ENCODE measurements at regions not wholly inside any gene's neighbourhood (a gene's known extent, or its start where the extent isn't known, plus 50 kb on each side); places are given as distances from the start of the nearest gene placed in this dataset.

DNA sequence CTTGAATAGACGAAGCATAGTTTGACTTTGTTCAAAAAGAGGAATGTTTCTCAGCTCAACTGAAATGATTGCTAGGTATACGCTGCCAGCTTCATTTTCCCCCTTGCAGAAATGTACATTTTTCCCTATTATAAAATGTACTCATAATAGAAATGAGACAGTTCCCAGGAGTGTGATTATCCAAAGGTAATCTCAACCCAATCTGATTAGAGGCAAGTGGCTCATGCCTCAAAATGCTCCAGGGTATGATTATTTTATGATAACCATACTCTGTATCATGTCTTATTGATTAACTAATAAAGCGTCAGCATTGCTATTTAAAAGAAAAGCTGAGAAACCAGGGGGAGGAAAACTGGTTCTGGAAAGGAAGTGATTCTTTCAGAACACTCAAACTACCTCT, 54.9 kb upstream of the SMIM15 start:
- TF ChIP-seq, protein P1, sequence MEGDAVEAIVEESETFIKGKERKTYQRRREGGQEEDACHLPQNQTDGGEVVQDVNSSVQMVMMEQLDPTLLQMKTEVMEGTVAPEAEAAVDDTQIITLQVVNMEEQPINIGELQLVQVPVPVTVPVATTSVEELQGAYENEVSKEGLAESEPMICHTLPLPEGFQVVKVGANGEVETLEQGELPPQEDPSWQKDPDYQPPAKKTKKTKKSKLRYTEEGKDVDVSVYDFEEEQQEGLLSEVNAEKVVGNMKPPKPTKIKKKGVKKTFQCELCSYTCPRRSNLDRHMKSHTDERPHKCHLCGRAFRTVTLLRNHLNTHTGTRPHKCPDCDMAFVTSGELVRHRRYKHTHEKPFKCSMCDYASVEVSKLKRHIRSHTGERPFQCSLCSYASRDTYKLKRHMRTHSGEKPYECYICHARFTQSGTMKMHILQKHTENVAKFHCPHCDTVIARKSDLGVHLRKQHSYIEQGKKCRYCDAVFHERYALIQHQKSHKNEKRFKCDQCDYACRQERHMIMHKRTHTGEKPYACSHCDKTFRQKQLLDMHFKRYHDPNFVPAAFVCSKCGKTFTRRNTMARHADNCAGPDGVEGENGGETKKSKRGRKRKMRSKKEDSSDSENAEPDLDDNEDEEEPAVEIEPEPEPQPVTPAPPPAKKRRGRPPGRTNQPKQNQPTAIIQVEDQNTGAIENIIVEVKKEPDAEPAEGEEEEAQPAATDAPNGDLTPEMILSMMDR (conservative IDR thresholded peaks at IDR 0.05) = no peak
- TF ChIP-seq ZFX (IDR thresholded peaks at IDR 0.05) = no peak
